GM21717 (cell line): ENCODE measurements at regions not wholly inside any gene's neighbourhood (a gene's known extent, or its start where the extent isn't known, plus 50 kb on each side); places are given as distances from the start of the nearest gene placed in this dataset.

Experiments
- ATAC-seq: cut with Tn5 transposase; IDR thresholded peaks from one replicate; pipeline ENCODE4 v1.9.1; 2021; ENCODE audit warnings: mild to moderate bottlenecking, moderate library complexity; ENCODE audit not compliant: unreplicated experiment

DNA sequence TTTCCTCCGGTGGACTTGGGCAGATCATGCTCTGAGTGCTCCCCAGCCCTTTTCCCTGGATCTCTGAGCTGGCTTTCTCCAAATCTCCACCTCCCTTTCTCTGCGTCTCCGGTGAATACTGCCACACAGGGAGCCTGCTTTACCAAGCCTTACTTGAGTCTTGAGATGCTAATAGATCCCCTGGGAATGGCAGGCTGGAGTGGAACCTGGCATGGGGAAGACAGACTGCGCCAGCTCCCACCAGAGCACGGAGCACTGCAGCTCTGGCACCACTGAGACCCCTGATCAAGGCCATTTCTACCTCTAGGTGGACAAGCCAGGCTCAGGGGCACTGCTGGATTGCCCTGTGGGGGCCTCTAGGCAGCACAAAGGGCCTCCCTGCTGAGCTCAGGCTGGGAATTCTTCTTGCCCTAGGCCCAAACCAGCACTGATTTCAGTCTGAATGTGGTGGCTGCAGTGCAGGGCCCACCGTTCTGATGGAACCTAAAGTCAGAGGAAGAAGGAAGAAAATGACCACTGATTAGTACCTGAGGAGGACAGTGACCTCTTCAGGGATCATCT lies 74.3 kb upstream of the CRHR1 start:
- no peak for ATAC-seq

DNA sequence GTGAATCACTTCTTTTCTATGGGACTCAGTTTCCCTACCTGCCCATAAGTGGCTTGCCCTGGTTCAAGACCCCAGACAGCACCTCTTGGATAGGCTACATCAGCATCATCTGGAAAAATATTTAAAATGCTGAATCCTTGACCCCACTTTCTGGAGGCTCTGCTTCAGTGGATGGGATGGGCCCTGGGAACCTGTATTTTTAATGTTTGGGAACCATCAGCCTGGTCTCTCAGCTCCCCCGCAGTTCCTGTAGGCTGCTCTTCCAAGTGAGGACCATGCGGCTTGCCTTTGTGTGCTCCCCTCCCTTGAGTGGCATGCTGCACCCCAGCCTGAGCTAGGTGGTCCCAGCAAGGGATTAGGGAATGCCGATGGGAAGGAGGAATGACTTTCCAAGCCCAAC lies 68.3 kb upstream of the CRHR1 start:
- ATAC-seq = no peak

DNA sequence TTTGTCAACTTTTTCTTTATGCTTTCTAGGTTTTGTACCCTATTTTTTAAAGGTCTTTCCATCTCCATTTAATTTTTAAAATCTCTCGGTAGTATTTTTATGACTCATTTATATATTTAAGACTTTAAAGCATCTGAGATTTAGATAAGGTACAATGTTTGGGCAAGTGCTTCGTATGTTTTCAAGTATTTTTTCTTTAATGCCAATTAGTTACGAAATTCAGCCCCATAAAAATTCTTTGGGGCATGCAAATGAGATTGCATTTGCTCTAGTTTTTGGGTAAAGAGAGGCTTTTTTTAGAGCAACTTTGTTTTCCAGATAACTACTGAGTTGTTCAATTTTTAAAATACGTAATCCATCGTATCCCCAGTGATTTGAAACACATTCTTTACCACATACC lies 65.3 kb upstream of the CRHR1 start:
- ATAC-seq = no peak

DNA sequence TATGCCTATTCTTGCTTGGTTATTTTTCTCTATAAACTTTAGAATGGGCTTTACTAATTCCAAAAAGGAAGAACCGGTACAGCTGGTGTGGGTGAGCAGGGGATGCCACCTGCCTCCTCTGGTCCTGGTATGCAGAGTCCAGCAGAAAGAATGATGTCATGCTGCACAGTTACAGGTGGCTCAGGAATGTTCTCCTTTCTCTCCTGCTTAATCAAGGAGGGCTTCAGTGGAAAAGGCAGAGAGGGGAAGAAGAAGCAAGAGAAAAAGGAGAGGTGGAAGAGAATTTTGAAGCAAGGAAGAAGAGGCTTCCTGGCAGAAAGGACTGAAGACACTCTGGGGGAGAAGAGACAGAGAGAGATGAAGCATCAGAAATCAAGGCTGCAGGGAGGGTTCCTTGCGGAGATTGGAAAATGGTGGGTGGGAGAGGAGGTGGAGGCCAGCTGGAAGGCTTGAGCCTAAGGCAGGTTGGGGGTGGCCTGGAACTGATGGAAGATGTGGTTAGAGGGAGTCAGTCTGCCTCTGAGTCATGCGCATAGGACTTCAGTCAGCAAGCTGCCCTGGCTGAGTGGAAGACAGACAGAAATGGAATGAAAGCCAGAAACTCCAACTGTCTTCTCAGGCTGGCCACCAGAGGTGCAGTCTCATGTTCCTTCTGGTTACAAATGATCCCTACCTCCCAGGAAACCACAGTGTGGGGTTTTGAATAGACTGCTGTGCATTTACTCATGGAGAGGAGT lies 64.6 kb upstream of the CRHR1 start:
- no peak for ATAC-seq

DNA sequence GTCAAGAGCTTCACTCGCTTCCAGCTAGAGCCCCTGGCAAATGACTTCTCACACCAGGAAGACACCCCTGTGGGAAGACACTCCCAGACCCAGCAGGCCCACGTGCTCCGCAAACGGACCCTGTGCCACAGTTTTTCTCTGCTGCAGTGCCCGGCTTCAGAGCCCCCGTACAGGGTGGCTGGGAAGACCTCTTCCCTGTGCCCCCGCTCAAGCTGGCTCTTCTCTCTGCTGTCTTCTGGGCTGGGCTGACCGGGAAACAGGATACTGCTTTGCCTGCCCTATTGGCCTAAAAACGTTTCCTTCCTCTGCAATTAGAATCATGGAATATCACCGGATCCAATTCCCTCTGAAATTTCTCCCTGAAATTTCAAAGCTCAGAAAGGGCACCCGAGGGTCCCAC lies 63.7 kb upstream of the CRHR1 start:
- no peak for ATAC-seq

DNA sequence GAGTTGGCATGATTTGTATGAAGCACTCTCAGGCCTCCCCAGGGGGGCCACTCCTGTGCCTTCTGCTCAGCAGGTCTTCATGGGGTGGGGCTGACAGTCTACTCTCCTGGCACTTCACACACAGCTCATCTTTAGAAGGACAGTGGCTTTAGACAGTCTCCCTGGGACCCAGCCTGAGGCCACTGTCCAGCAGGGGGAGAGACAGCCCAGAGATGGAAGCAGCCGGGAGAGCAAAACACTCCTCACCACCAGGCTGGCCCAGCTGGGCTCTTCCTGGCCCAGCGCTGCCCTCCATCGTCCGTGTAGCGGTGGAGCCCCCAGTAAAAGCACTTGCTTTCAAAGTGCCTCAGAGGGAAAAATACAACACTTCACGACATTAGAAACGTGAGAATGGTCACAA lies 62.0 kb upstream of the CRHR1 start:
- ATAC-seq = no peak

DNA sequence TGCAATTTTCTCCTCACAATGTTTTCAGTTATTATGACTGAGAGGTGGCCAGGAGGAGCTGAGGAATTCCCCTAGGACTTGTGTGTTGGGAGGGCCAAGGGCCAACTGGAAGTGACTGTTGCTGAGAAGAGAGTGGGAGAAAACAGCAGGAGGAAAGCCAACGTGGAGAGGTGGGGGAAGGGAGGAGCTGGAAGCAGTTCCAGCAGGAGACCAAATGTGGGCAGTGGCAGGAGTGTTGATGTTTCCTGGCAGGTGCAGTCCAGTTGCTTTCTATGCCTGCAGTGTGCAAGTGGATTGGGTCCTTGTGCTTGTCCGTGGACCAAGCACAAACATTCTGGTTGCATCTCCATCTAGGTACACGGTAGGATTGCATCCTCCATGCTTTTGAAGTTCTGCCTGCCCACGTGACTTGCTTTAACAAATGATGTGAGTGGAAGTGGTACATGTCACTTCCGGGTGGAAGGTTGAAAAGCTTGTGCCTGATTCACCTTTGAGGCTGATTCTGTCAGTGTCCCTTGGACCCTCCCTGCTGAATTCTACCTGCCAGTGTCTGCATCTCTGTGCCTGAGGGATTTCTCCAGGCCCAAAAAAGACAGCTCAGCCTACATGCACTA lies 54.7 kb upstream of the CRHR1 start:
- no peak for ATAC-seq

DNA sequence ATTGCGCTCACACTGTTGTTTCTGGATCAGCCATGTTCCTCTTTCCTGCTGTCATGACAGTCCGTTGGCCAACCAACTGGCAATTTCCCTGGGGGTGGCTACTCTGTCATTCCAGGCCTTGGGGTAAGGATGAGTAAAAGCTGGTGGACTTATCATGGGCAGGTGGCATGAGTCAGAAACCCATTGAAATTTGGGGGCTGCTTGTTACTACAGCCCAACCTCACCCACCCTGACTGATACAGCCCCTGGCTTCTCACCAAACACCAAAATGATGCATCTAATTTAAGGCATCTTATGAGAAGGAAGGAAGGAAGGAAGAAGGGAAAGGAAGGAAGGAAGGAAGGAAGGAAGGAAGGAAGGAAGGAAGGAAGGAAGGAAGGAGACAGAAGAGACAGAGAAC lies 53.9 kb upstream of the CRHR1 start:
- ATAC-seq = no peak

DNA sequence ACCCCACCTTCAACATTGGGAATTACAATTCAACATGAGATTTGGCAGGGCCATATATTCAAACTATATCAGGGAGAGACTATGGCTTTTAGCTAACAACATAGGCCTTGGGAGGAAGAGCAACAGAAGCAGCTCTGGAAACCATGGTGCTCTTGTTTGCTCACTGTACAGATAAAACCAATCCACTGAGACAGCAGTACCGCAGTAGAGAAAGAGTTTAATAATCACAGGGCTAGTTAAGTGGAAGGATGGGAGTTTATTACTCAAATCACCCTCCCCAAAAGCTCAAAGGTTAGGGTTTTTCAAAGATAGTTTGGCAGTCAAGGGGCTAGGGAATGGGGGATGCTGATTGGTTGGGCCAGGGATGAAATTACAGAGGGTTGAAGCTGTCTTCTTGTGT lies 52.7 kb upstream of the CRHR1 start:
- ATAC-seq = no peak

DNA sequence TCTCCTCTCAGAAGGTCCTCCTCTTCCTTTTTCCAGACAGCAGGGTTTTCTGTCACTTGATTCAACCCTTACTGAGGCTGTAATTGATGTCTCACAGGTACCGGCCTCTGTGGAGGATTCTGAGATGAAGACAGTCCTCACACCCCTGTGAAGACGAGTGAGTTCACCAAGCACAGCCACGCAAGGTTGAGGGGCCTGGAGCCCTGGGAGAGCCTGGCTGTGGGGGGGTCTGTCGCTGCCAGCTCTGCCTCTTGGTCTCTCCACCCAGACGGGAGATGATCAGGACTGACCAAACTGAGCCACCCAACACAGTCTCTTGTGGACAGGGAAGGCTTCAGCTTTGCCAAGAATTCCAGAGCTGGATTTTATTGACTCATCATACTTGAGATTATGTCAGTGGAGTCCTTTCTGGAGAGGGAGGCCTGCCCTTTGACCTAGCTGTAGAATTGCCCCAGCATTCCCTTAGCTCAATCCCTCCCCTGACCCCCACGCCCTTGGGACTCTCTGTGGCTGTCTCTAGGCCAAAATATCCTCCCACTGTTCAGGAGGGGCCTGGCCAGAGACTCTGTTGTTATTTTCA lies 51.1 kb upstream of the CRHR1 start:
- ATAC-seq = no peak

DNA sequence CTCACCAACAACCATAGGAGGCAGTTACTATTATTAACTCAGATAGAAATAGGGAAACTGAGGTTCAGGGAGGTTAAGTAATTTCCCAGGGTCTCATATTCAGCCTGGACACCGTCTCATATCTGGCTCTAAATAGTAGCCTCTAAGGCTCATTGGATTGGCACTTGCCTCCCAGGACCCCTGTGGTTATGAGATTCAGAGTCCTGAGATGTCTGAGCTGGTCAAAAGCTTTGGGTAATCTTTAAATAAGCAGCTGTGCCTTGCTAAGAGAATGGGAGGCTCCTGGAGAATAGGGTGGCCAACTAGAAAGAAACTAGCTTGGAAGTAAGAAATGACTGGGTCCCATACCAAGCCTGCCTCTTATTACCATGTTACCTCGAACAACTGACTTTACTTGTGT lies 50.3 kb upstream of the CRHR1 start:
- ATAC-seq = no peak
